GM12864 (cell line): ENCODE measurements at regions not wholly inside any gene's neighbourhood (a gene's known extent, or its start where the extent isn't known, plus 50 kb on each side); places are given as distances from the start of the nearest gene placed in this dataset.
"Not testable (repeated sequence)": the region's sequence is repeated elsewhere in the genome, so short reads cannot be mapped to it uniquely, and the experiment has no call there.

Experiments used
- DNase-seq: peaks from one replicate; pipeline ENCODE4 v3.0.0-alpha.2; 2011; ENCODE audit warnings: low read depth
- H3K4me3 ChIP-seq: 2 replicates; pipeline ENCODE4 v1.5.1; 2011; ENCODE audit warnings: mild to moderate bottlenecking, low read depth, low read length, control low read depth
- TF ChIP-seq, protein P1 (sequence below): IDR thresholded peaks from 2 replicates; pipeline ENCODE4 v1.5.1; 2011; ENCODE audit warnings: low read depth, mild to moderate bottlenecking, moderate library complexity, low read length, control low read depth, inconsistent platforms; ENCODE audit errors: missing control alignments

DNA sequence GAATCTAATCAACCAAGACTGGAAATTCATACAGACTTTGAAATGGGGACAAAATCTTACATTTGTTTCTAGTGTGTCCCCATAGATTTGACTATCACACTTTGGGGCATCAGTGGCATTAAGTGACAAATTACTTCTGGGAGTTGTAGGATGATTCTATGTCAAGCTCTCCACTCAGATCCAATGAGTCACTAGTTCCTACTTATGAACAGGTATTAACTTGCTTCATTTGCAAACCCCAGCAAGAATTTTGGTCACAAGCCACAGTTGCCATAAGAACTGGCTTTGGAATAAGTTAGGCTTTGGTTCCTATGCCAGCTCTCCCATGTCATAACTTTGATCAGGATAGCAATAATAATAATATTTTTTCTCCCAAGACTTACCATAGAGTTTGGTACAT lies 77.6 kb upstream of the PTPRK start:
- no peak overlapping the region for H3K4me3 ChIP-seq
- no peak for DNase-seq
- TF ChIP-seq, protein P1, sequence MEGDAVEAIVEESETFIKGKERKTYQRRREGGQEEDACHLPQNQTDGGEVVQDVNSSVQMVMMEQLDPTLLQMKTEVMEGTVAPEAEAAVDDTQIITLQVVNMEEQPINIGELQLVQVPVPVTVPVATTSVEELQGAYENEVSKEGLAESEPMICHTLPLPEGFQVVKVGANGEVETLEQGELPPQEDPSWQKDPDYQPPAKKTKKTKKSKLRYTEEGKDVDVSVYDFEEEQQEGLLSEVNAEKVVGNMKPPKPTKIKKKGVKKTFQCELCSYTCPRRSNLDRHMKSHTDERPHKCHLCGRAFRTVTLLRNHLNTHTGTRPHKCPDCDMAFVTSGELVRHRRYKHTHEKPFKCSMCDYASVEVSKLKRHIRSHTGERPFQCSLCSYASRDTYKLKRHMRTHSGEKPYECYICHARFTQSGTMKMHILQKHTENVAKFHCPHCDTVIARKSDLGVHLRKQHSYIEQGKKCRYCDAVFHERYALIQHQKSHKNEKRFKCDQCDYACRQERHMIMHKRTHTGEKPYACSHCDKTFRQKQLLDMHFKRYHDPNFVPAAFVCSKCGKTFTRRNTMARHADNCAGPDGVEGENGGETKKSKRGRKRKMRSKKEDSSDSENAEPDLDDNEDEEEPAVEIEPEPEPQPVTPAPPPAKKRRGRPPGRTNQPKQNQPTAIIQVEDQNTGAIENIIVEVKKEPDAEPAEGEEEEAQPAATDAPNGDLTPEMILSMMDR = no peak

DNA sequence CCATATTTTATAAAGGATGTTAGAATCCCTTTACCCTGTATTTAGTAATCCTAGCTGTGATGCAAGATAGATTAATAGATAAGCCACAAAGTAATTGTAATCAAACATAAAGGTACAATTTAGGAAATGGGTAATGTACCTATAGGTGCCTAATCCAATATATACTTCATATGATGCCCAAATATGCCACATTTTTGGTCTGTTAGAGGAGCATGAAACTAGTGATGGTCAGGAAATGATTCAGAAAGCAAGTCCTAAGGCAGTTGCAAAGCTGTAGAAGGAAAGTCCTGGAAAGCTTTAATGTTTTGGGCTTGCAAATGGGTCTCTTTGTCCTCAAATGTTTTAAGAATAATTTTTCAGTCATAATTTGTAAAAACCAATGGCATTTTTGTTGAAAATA lies 76.6 kb upstream of the PTPRK start:
- no peak for DNase-seq
- no peak overlapping the region for H3K4me3 ChIP-seq
- TF ChIP-seq, protein P1 = no peak

DNA sequence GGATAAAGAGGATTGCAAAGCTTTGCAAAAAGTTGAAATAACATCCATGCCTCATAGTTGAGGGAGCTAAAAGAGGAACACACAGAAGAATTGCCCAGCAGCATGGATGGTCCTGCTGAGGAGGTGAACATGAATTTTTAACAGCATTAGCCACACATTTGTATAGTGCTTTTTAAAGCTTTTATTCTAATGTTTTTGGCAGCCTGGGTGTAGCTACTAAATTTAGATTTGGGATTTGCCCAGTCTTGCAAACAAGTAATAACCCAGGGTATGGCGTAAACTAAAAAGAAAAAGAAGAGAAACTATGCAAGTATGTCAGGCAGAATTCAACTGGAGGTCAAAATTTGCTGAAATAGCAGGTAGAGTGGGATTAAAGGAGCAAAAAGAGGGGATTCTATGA lies 75.1 kb upstream of the PTPRK start:
- no peak overlapping the region for H3K4me3 ChIP-seq
- TF ChIP-seq, protein P1 = no peak
- DNase-seq = no peak

DNA sequence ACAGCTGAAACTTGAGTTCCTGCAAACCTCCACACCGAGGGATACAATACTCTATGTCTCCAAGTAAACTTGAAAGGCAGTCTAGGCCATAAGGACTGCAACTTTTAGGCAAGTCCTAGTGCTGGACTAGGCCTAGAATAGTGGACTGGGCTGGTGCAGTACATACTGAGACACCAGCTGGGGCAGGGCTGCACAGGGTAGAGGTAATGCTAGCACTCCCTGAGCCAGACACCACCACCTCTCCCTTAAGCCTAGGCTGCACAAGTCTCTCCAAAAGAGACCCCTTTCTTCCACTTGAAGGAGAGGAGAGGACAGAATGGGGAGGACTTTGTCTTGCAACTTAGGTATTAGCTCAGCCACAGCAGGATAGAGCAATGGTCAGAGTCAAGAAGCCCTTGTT lies 65.7 kb upstream of the PTPRK start:
- TF ChIP-seq, protein P1 = no peak
- no peak overlapping the region for H3K4me3 ChIP-seq
- no peak for DNase-seq

DNA sequence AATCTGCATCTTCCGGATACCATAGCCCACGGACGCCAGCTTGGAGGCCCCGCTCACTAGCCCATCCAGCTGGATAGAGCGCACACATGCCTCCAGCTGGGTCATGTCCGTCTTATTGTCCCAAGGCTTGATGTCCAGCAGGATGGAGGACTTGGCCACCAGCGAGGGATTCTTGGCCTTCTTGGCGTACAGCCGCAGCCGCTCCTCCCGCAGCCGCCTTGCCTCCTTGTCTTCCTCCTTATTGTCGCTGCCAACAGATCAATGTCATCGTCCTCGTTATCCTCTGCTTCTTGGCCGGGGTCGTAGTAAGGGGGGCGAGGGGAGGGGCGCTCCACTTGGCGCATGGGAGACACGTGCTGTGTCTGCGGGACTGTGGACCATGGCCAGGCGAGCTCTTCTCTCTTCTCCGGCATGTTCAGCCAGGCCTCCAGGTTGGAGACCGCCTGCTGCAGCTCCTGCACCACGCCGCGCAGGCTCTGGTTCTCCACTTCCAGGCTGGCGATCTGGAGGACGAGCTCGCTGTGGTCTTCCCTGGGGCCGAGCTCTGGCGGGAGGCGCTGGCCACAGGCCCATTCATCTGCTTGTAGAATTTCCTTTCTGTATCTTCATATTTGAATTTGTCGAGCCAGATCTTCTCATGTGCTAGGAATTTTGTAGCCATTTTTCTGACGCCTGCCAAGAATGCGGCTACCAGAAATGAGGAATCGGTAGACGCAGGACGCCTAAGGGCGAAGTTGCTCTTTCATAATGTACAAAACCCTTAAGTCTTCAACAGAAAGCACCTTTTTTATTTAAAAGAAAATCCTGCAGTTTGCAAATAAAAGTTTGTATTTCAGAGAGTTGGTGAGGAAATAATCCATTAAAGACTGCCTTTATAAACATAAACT lies 60.1 kb upstream of the PTPRK start:
- TF ChIP-seq, protein P1 = no peak
- DNase-seq = no peak
- H3K4me3 ChIP-seq = no peak overlapping the region

DNA sequence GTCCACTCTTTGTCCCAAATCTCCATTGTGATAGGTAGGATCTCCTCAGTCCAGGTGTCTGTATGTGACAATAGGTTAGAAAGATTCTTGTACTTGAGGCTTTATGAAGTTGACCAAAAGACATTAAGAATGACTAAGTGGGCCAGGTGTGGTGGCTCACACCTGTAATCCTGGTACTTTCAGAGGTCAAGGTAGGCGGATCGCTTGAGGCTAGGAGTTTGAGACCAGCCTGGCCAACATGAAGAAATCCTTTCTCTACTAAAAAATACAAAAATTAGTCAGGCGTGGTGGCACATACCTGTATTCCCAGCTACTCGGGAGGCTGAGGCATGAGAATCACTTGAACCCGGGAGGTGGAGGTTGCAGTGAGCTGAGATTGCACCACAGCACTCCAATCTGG lies 54.9 kb upstream of the PTPRK start:
- DNase-seq, H3K4me3 ChIP-seq: not testable (repeated sequence)

DNA sequence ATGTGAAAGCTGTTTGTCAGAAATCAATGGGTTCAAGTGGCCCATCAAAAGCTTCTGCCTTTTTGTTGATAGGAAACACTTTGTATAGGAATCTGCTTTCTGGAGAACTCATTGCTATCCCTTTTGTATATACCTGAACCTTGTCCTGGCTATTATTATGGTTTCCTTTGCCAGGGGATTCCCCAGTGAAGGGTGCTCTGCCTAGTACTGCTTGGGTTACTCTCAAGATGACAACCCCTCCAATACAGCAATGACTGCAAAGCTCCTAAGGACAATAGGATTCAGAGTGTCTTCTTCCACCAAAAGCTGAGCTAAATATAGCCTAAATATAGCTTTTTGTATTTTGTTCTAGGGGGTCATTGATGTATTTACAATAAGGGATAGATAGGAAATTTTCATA lies 54.0 kb upstream of the PTPRK start:
- TF ChIP-seq, protein P1 = no peak
- H3K4me3 ChIP-seq = no peak overlapping the region
- no peak for DNase-seq
